ENCODE measurements at regions not wholly inside any gene's neighbourhood (a gene's known extent, or its start where the extent isn't known, plus 50 kb on each side); places are given as distances from the start of the nearest gene placed in this dataset.

- TF ChIP-seq CTCF (IDR thresholded peaks at IDR 0.05) (no peak), EP300 (IDR thresholded peaks at IDR 0.05) (no peak), POLR2A (IDR thresholded peaks at IDR 0.05) (no peak)
Observed at GRCh38 chr11:94245121-94245520, 59.3 kb upstream of the IZUMO1R start.

All from tibial nerve (tissue), 4 donors.